HG03558 (cell line): ENCODE measurements at regions not wholly inside any gene's neighbourhood (a gene's known extent, or its start where the extent isn't known, plus 50 kb on each side); places are given as distances from the start of the nearest gene placed in this dataset.
A peak's percentile ranks its signal among the peaks of the same experiment; 100 is the strongest.

Experiments
- ATAC-seq: cut with Tn5 transposase; IDR thresholded peaks from one replicate; pipeline ENCODE4 v1.9.1; 2021; ENCODE audit warnings: moderate number of reproducible peaks; ENCODE audit not compliant: unreplicated experiment; ENCODE audit errors: extremely low read depth

GRCh38 chr4:111997785-111998184 lies 147.5 kb upstream of the FAM241A start:
- no peak for ATAC-seq

GRCh38 chr4:111999801-112000200 lies 145.5 kb upstream of the FAM241A start:
- ATAC-seq: no peak

GRCh38 chr4:112001041-112001440 lies 144.2 kb upstream of the FAM241A start:
- no peak for ATAC-seq

- no peak for ATAC-seq
These were observed 143.0 kb upstream of the FAM241A start for GRCh38 chr4:112002248-112002661.

- ATAC-seq: no peak
These were observed 141.9 kb upstream of the FAM241A start for GRCh38 chr4:112003231-112003907.

- no peak for ATAC-seq
These were observed 140.2 kb upstream of the FAM241A start for GRCh38 chr4:112005027-112005426.

- ATAC-seq: no peak
These were observed 137.9 kb upstream of the FAM241A start for GRCh38 chr4:112007391-112007790.

- ATAC-seq: no peak
These were observed 129.3 kb upstream of the FAM241A start for GRCh38 chr4:112015960-112016359.

GRCh38 chr4:112023402-112023950 lies 121.8 kb upstream of the FAM241A start:
- ATAC-seq: no peak

GRCh38 chr4:112026058-112026457 lies 119.2 kb upstream of the FAM241A start:
- no peak for ATAC-seq

GRCh38 chr4:112029771-112030171 lies 115.5 kb upstream of the FAM241A start:
- no peak for ATAC-seq

- peak; percentile 52 for ATAC-seq
These were observed 113.4 kb upstream of the FAM241A start for GRCh38 chr4:112031712-112032328.

GRCh38 chr4:112036886-112037285 lies 108.4 kb upstream of the FAM241A start:
- ATAC-seq: no peak

GRCh38 chr4:112038861-112039260 lies 106.4 kb upstream of the FAM241A start:
- ATAC-seq: no peak

- peak; percentile 86 for ATAC-seq
These were observed 96.1 kb upstream of the FAM241A start for GRCh38 chr4:112049119-112049518.

- no peak for ATAC-seq
These were observed 91.4 kb upstream of the FAM241A start for GRCh38 chr4:112053825-112054350.

GRCh38 chr4:112055100-112055499 lies 90.2 kb upstream of the FAM241A start:
- ATAC-seq: no peak

GRCh38 chr4:112057470-112057869 lies 87.8 kb upstream of the FAM241A start:
- no peak for ATAC-seq

GRCh38 chr4:112058433-112058832 lies 86.8 kb upstream of the FAM241A start:
- ATAC-seq: no peak

- no peak for ATAC-seq
These were observed 85.0 kb upstream of the FAM241A start for GRCh38 chr4:112060212-112060611.

GRCh38 chr4:112061207-112061817 lies 83.9 kb upstream of the FAM241A start:
- no peak for ATAC-seq
